ENCODE measurements at regions not wholly inside any gene's neighbourhood (a gene's known extent, or its start where the extent isn't known, plus 50 kb on each side); places are given as distances from the start of the nearest gene placed in this dataset.

DNA sequence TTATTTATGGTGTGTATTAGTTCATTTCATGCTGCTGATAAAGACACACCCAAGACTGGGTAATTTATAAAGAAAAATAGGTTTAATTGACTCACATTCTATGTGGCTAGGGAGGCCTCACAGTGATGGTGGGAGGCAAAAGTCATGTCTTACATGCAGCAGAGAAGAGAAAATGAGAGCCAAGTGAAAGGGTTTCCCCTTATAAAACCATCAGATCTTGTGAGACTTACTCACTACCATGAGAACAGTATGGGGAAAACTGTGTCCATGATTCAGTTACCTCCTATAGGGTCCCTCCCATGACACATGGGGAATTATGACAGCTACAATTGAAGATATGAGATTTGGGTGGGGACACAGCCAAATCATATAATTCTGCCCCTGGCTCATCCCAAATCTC, 150.0 kb upstream of the AHI1 start:
- peaks cover 0 to 5% of the 10 kb centered on the region in 2 donors for H3K9me3 ChIP-seq (ENCODE audit: control insufficient read depth in 2 of 2, insufficient read depth in 1 of 2, low read depth in 1 of 2, low read length in 1 of 2)
- no peak overlapping the region for H3K27ac ChIP-seq (ENCODE audit: low read depth in 1 of 3, low read length in 2 of 3)
- DNase-seq: no peak
- no peak overlapping the region for H3K4me3 ChIP-seq (ENCODE audit: low read depth in 1 of 3, low read length in 3 of 3)
- no peak for FAIRE-seq
- H3K27me3 ChIP-seq (ENCODE audit: control insufficient read depth in 3 of 3, insufficient read depth in 3 of 3, low read length in 3 of 3): no peaks in the 10 kb centered on the region
- no peaks in the 10 kb centered on the region for H3K36me3 ChIP-seq (ENCODE audit: control insufficient read depth in 3 of 3, insufficient read depth in 2 of 3, low read depth in 1 of 3, low read length in 3 of 3)
- H3K4me1 ChIP-seq (ENCODE audit: control insufficient read depth in 3 of 3, insufficient read depth in 2 of 3, low read depth in 1 of 3, low read length in 2 of 3): no peaks in the 10 kb centered on the region

DNA sequence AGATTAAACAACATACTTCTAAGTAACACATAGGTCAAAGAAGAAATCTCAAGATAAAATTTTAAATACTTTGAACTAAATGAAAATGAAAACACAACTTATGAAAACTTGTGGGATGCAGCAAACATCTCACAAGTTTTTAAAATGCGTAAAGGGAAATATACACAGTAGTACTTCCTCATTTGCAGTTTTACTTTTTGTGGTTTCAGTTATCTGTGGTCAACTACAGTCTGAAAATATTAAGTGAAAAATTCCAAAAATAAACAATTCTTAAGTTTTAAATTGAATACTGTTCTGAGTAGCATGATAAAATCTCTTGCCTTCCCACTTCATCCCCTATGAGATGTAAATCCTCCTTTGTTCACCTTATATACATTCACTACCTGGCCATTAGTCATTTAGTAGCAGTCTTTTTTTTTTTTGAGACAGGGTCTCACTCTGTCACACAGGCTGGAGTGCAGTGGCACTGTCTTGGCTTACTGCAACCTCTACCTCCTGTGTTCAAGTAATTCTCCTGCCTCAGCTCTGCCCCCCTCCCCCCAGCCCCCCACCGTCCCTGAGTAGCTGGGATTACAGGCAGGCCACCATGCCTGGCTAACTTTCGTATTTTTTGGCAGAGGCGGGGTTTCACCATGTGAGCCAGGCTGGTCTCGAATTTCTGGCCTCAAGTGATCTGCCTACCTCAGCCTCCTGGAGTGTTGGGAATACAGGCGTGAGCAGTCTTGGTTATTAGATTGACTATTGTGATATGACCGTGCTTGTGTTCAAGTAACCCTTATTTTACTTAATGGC, 154.6 kb upstream of the AHI1 start:
- FAIRE-seq: no peak

DNA sequence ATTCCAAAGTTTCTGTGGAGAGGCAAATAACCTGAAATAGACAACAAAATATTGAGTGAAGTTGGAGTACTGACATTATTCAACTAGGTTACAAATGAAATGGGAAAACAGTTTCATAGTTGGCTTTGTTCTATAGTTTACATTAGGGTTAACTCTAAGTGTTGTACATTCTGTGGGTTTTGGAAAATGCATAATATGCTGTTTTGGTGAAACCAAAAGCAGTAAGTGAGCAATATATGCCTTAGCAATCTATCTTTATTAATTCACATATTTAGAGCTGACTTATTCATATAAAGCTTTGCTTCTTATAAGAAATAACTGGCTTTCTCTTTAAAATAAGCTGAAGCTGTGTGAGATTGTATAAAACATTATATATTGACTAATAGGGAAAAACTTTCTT, 157.5 kb upstream of the AHI1 start:
- H3K27ac ChIP-seq (ENCODE audit: low read depth in 1 of 3, low read length in 2 of 3): no peak overlapping the region
- FAIRE-seq: no peak
- peaks cover 0 to 5% of the 10 kb centered on the region in 2 donors for H3K9me3 ChIP-seq (ENCODE audit: control insufficient read depth in 2 of 2, insufficient read depth in 1 of 2, low read depth in 1 of 2, low read length in 1 of 2)
- no peaks in the 10 kb centered on the region for H3K4me1 ChIP-seq (ENCODE audit: control insufficient read depth in 3 of 3, insufficient read depth in 2 of 3, low read depth in 1 of 3, low read length in 2 of 3)
- H3K27me3 ChIP-seq (ENCODE audit: control insufficient read depth in 3 of 3, insufficient read depth in 3 of 3, low read length in 3 of 3): peaks cover 0 to 2% (median 0%) of the 10 kb centered on the region in 3 donors
- H3K4me3 ChIP-seq (ENCODE audit: low read depth in 1 of 3, low read length in 3 of 3): no peak overlapping the region
- DNase-seq: no peak
- no peaks in the 10 kb centered on the region for H3K36me3 ChIP-seq (ENCODE audit: control insufficient read depth in 3 of 3, insufficient read depth in 2 of 3, low read depth in 1 of 3, low read length in 3 of 3)

More for the DNA sequence above, 154.6 kb upstream of the AHI1 start:
- H3K9me3 ChIP-seq (ENCODE audit: control insufficient read depth in 2 of 2, insufficient read depth in 1 of 2, low read depth in 1 of 2, low read length in 1 of 2): peaks cover 0 to 5% of the 10 kb centered on the region in 2 donors
- no peaks in the 10 kb centered on the region for H3K4me1 ChIP-seq (ENCODE audit: control insufficient read depth in 3 of 3, insufficient read depth in 2 of 3, low read depth in 1 of 3, low read length in 2 of 3)
- DNase-seq: no peak
- no peaks in the 10 kb centered on the region for H3K36me3 ChIP-seq (ENCODE audit: control insufficient read depth in 3 of 3, insufficient read depth in 2 of 3, low read depth in 1 of 3, low read length in 3 of 3)
- no peak overlapping the region for H3K4me3 ChIP-seq (ENCODE audit: low read depth in 1 of 3, low read length in 3 of 3)
- H3K27ac ChIP-seq (ENCODE audit: low read depth in 1 of 3, low read length in 2 of 3): no peak overlapping the region
- H3K27me3 ChIP-seq (ENCODE audit: control insufficient read depth in 3 of 3, insufficient read depth in 3 of 3, low read length in 3 of 3): peaks cover 0 to under 1% (median 0%) of the 10 kb centered on the region in 3 donors
- 73 to 79% (median 74%) methylated on average over 7 of the region's 7 CpGs for WGBS, 3 donors

DNA sequence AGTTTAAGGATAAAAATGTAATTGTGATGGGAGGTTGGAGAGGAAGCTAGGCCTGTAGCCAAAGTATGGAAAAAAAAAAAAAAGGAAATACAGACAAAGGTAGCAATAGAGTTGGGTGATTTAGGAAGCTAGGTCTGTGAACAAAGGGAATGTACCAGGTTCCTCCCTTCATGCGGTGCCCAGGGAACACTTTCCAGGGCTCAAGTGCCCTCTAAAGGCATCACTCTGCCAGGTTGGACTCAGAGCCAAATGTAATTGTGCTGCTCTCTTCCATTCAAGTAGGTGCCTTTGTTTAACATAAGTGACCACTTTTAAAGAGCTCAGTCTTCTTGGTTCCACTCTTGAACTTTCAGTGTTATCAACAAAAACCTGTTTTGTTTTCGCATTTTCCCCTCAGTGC, 159.7 kb upstream of the AHI1 start:
- 89 to 98% (median 91%) methylated on average over 2 of the region's 2 CpGs for WGBS, 3 donors
- no peak overlapping the region for H3K27ac ChIP-seq (ENCODE audit: low read depth in 1 of 3, low read length in 2 of 3)
- no peak for DNase-seq
- no peaks in the 10 kb centered on the region for H3K36me3 ChIP-seq (ENCODE audit: control insufficient read depth in 3 of 3, insufficient read depth in 2 of 3, low read depth in 1 of 3, low read length in 3 of 3)
- no peak overlapping the region for H3K4me3 ChIP-seq (ENCODE audit: low read depth in 1 of 3, low read length in 3 of 3)
- H3K9me3 ChIP-seq (ENCODE audit: control insufficient read depth in 2 of 2, insufficient read depth in 1 of 2, low read depth in 1 of 2, low read length in 1 of 2): no peaks in the 10 kb centered on the region
- H3K4me1 ChIP-seq (ENCODE audit: control insufficient read depth in 3 of 3, insufficient read depth in 2 of 3, low read depth in 1 of 3, low read length in 2 of 3): no peaks in the 10 kb centered on the region
- FAIRE-seq: no peak
- peaks cover 0 to 2% (median 0%) of the 10 kb centered on the region in 3 donors for H3K27me3 ChIP-seq (ENCODE audit: control insufficient read depth in 3 of 3, insufficient read depth in 3 of 3, low read length in 3 of 3)

DNA sequence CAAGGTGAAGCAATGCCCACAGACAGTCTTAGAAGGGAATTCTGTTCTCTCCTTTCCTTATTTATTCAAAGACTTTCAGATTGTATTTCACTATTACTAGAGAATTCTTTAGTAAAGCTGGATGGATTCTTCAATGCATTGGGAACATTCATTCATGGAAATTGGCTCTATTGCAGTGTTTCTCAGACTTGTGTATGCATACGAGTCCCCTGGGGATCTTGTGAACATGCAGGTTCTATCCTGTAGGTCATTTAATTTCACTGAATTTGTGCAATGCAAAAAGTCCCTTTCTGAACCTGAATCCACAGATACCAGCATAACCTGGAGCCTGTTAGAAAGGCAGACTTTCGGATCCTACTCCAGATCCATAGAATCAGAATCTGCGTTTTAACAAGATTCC, 160.9 kb upstream of the AHI1 start:
- WGBS, 3 donors: 93 to 95% (median 94%) methylated on average over 3 of the region's 3 CpGs

DNA sequence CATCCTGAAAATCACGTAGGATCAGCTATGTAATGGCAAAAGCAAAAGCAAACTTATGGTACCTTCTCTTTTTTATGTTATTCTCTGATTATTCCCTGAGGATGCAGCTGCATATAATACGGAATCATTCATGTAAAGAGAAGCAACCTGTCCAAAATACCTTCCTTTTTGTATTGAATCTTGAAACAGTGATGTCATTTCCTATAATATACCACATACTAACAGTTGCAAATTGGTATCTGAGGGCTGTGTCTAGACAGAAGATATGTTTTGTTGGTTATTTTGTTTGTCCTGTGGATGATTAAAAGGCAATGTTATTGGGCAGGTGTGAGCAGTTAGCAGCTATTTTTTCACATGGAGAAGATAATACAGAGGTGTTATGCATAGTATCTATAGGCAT, 161.4 kb upstream of the AHI1 start:
- whole genome bisulfite sequencing, 3 donors: 86 to 95% (median 89%) methylated on average over 2 of the region's 2 CpGs
- H3K4me1 ChIP-seq (ENCODE audit: control insufficient read depth in 3 of 3, insufficient read depth in 2 of 3, low read depth in 1 of 3, low read length in 2 of 3): no peaks in the 10 kb centered on the region
- no peak overlapping the region for H3K27ac ChIP-seq (ENCODE audit: low read depth in 1 of 3, low read length in 2 of 3)
- no peak overlapping the region for H3K4me3 ChIP-seq (ENCODE audit: low read depth in 1 of 3, low read length in 3 of 3)
- FAIRE-seq: no peak
- peaks cover 0 to 2% (median 0%) of the 10 kb centered on the region in 3 donors for H3K27me3 ChIP-seq (ENCODE audit: control insufficient read depth in 3 of 3, insufficient read depth in 3 of 3, low read length in 3 of 3)
- H3K9me3 ChIP-seq (ENCODE audit: control insufficient read depth in 2 of 2, insufficient read depth in 1 of 2, low read depth in 1 of 2, low read length in 1 of 2): no peaks in the 10 kb centered on the region
- no peaks in the 10 kb centered on the region for H3K36me3 ChIP-seq (ENCODE audit: control insufficient read depth in 3 of 3, insufficient read depth in 2 of 3, low read depth in 1 of 3, low read length in 3 of 3)
- no peak for DNase-seq

More for the DNA sequence above, 160.9 kb upstream of the AHI1 start:
- no peaks in the 10 kb centered on the region for H3K36me3 ChIP-seq (ENCODE audit: control insufficient read depth in 3 of 3, insufficient read depth in 2 of 3, low read depth in 1 of 3, low read length in 3 of 3)
- peaks cover 0 to 2% (median 0%) of the 10 kb centered on the region in 3 donors for H3K27me3 ChIP-seq (ENCODE audit: control insufficient read depth in 3 of 3, insufficient read depth in 3 of 3, low read length in 3 of 3)
- no peaks in the 10 kb centered on the region for H3K9me3 ChIP-seq (ENCODE audit: control insufficient read depth in 2 of 2, insufficient read depth in 1 of 2, low read depth in 1 of 2, low read length in 1 of 2)
- H3K27ac ChIP-seq (ENCODE audit: low read depth in 1 of 3, low read length in 2 of 3): no peak overlapping the region
- H3K4me3 ChIP-seq (ENCODE audit: low read depth in 1 of 3, low read length in 3 of 3): no peak overlapping the region
- no peak for FAIRE-seq
- no peak for DNase-seq
- no peaks in the 10 kb centered on the region for H3K4me1 ChIP-seq (ENCODE audit: control insufficient read depth in 3 of 3, insufficient read depth in 2 of 3, low read depth in 1 of 3, low read length in 2 of 3)

DNA sequence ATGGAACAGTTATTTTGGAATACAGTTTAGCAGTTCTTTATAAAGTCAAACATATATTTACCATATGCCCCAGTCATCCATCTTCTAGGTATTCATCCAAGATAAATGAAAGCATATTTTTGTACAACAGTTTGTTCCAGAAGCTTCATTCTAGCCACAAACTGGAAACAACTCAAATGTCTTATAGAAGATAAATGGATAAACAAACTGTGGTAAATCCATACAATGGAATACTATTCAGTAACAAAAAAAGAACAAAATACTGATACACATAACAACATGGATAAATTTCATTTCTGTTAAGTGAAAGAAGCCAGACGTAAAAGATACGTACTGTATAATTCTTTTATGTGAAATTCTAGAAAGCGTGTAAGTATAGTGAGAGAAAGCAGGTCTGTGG, 167.0 kb upstream of the AHI1 start:
- no peaks in the 10 kb centered on the region for H3K4me1 ChIP-seq (ENCODE audit: control insufficient read depth in 3 of 3, insufficient read depth in 2 of 3, low read depth in 1 of 3, low read length in 2 of 3)
- no peak overlapping the region for H3K4me3 ChIP-seq (ENCODE audit: low read depth in 1 of 3, low read length in 3 of 3)
- DNase-seq: no peak
- no peaks in the 10 kb centered on the region for H3K27me3 ChIP-seq (ENCODE audit: control insufficient read depth in 3 of 3, insufficient read depth in 3 of 3, low read length in 3 of 3)
- no peaks in the 10 kb centered on the region for H3K36me3 ChIP-seq (ENCODE audit: control insufficient read depth in 3 of 3, insufficient read depth in 2 of 3, low read depth in 1 of 3, low read length in 3 of 3)
- no peaks in the 10 kb centered on the region for H3K9me3 ChIP-seq (ENCODE audit: control insufficient read depth in 2 of 2, insufficient read depth in 1 of 2, low read depth in 1 of 2, low read length in 1 of 2)
- no peak overlapping the region for H3K27ac ChIP-seq (ENCODE audit: low read depth in 1 of 3, low read length in 2 of 3)
- 96 to 97% (median 96%) methylated on average over 3 of the region's 3 CpGs for WGBS, 3 donors
- FAIRE-seq: no peak

DNA sequence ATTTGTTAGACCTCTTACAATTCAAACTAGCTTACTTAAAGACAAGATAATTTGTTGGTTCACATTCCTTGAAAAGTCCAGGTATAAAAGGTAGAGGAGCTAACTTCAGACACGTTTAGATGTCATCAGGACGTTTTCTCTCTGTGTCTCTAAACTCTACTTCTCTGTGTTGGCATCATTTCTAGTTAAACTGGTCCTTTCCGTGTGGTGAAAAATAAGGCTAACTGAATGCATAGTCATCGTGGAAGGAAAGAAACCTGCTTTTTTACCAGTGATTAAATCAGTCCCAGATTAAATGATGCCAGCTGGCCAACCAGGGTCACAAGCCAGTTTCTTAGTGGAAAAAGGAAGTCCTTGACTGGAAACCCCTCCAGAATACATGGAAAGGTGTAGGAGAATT, 168.4 kb upstream of the AHI1 start:
- Histone ChIP-seq H3K4me1 (ENCODE audit: control insufficient read depth in 3 of 3, insufficient read depth in 2 of 3, low read depth in 1 of 3, low read length in 2 of 3) (no peaks in the 10 kb centered on the region), H3K9me3 (ENCODE audit: control insufficient read depth in 2 of 2, insufficient read depth in 1 of 2, low read depth in 1 of 2, low read length in 1 of 2) (no peaks in the 10 kb centered on the region), H3K4me3 (ENCODE audit: low read depth in 1 of 3, low read length in 3 of 3) (no peak overlapping the region), H3K27me3 (ENCODE audit: control insufficient read depth in 3 of 3, insufficient read depth in 3 of 3, low read length in 3 of 3) (no peaks in the 10 kb centered on the region), H3K36me3 (ENCODE audit: control insufficient read depth in 3 of 3, insufficient read depth in 2 of 3, low read depth in 1 of 3, low read length in 3 of 3) (no peaks in the 10 kb centered on the region), H3K27ac (ENCODE audit: low read depth in 1 of 3, low read length in 2 of 3) (no peak overlapping the region)
- 69 to 72% (median 70%) methylated on average over 4 of the region's 4 CpGs for WGBS, 3 donors
- DNase-seq (no peak), FAIRE-seq (no peak)
